H1 (cell line): ENCODE measurements at regions not wholly inside any gene's neighbourhood (a gene's known extent, or its start where the extent isn't known, plus 50 kb on each side); places are given as distances from the start of the nearest gene placed in this dataset.

Experiments
- CTCF ChIA-PET: fragments of 300-600 bp; sonication (Branson Sonifier 250); formaldehyde crosslinking; loops from one replicate; lab custom pipeline; 2021; ENCODE audit not compliant: partially characterized antibody; lab: Charles Lee
- POLR2A ChIA-PET: fragments of 300-600 bp; sonication (Branson Sonifier 250); formaldehyde crosslinking; loops from one replicate; lab custom pipeline; 2021; ENCODE audit warnings: inconsistent platforms; ENCODE audit not compliant: partially characterized antibody; lab: Charles Lee
- DNase-seq, 2 experiments: peaks; one replicate each; pipeline versions ENCODE4 v3.0.0 to v3.0.0-alpha.2; 2010 to 2022; ENCODE audit warnings: low spot score in 2 of 2, low read depth in 1 of 2, mixed read lengths in 1 of 2
- FAIRE-seq: peaks from 2 replicates; lab custom pipeline; 2011; peaks lifted over from hg19 to GRCh38; lab: Jason Lieb, UNC
- H2AFZ ChIP-seq: 2 replicates; pipeline ENCODE4 v1.8.1; 2012; ENCODE audit warnings: low read length, inconsistent platforms
- H2AK5ac ChIP-seq: 2 replicates; pipeline ENCODE4 v1.6.1; 2013; ENCODE audit warnings: low read depth, low read length
- H2BK120ac ChIP-seq: replicated peaks from 2 replicates; pipeline ENCODE3; 2013; ENCODE audit warnings: low read depth, low read length, inconsistent platforms
- H2BK12ac ChIP-seq: 2 replicates; pipeline ENCODE4 v1.6.1; 2013; ENCODE audit warnings: low read depth, low read length
- H2BK15ac ChIP-seq: 2 replicates; pipeline ENCODE4 v1.6.1; 2013; ENCODE audit warnings: low read length
- H2BK20ac ChIP-seq: 2 replicates; pipeline ENCODE4 v1.6.1; 2013; ENCODE audit warnings: low read length
- H2BK5ac ChIP-seq: 2 replicates; pipeline ENCODE4 v1.6.1; 2013; ENCODE audit warnings: low read depth, low read length
- H3K14ac ChIP-seq: 2 replicates; pipeline ENCODE4 v1.6.1; 2013; ENCODE audit warnings: inconsistent platforms; ENCODE audit not compliant: insufficient read length
- H3K18ac ChIP-seq: 2 replicates; pipeline ENCODE4 v1.6.1; 2013; ENCODE audit warnings: low read length; ENCODE audit errors: extremely low read depth
- H3K23ac ChIP-seq: 2 replicates; pipeline ENCODE4 v1.6.1; 2013; ENCODE audit warnings: inconsistent platforms; ENCODE audit not compliant: insufficient read length
- H3K23me2 ChIP-seq: 2 replicates; pipeline ENCODE4 v1.6.1; 2013; ENCODE audit warnings: low read depth, low read length
- H3K27ac ChIP-seq: 2 replicates; pipeline ENCODE4 v1.6.1; 2011; ENCODE audit warnings: low read depth, low read length, inconsistent platforms
- H3K27me3 ChIP-seq, 4 experiments: replicated peaks in 1 of 4; 1 replicate in 1 of 4; 2 replicates in 3 of 4; pipeline versions ENCODE4 v1.6.1 to v1.8.1; 2011 to 2013; ENCODE audit warnings: low read length in 3 of 4, mild to moderate bottlenecking in 3 of 4, inconsistent platforms in 2 of 4, mixed read lengths in 2 of 4, moderate library complexity in 1 of 4; ENCODE audit not compliant: control insufficient read depth in 3 of 4, insufficient read depth in 3 of 4; ENCODE audit errors: extremely low read depth in 1 of 4
- H3K36me3 ChIP-seq, 4 experiments: 2 replicates each; pipeline versions ENCODE4 v1.6.1 to v1.8.1; 2011 to 2013; ENCODE audit warnings: mild to moderate bottlenecking in 4 of 4, low read length in 3 of 4, moderate library complexity in 2 of 4, control low read depth in 1 of 4, inconsistent platforms in 1 of 4; ENCODE audit not compliant: insufficient read depth in 4 of 4, control insufficient read depth in 2 of 4
- H3K4ac ChIP-seq: replicated peaks from 2 replicates; pipeline ENCODE3; 2013; ENCODE audit warnings: low read length, low read depth, mixed read lengths, inconsistent platforms; ENCODE audit not compliant: insufficient read length
- H3K4me1 ChIP-seq, 4 experiments: replicated peaks in 1 of 4; 1 replicate in 1 of 4; 2 replicates in 3 of 4; pipeline versions ENCODE4 v1.6.1 to v1.8.1; 2011 to 2013; ENCODE audit warnings: low read length in 3 of 4, inconsistent platforms in 2 of 4, mixed read lengths in 1 of 4; ENCODE audit not compliant: insufficient read depth in 4 of 4, control insufficient read depth in 3 of 4
- H3K4me2 ChIP-seq, 2 experiments: 2 replicates each; pipeline versions ENCODE4 v1.6.1 to v1.8.1; 2011 to 2013; ENCODE audit warnings: low read depth in 2 of 2, low read length in 2 of 2, control low read depth in 1 of 2, inconsistent platforms in 1 of 2, mild to moderate bottlenecking in 1 of 2; ENCODE audit not compliant: insufficient read depth in 1 of 2
- H3K4me3 ChIP-seq, 4 experiments: fragments of 200-600, 300-600 bp in 1 of 4; sonication (generic), shearing (Covaris generic), sonication (Bioruptor Twin) in 1 of 4; 2 replicates each; pipeline versions ENCODE4 v1.5.1 to v1.8.1; 2011 to 2016; ENCODE audit warnings: low read length in 4 of 4, low read depth in 3 of 4, control low read depth in 2 of 4, inconsistent platforms in 2 of 4, mild to moderate bottlenecking in 2 of 4, mixed read lengths in 1 of 4, moderate library complexity in 1 of 4; ENCODE audit not compliant: insufficient read depth in 2 of 4; ENCODE audit errors: extremely low read depth in 1 of 4
- H3K56ac ChIP-seq: replicated peaks from 2 replicates; pipeline ENCODE3; 2013; ENCODE audit warnings: low read depth, mild to moderate bottlenecking, mixed read lengths, low read length, inconsistent platforms; ENCODE audit not compliant: insufficient read length
- H3K79me1 ChIP-seq: 2 replicates; pipeline ENCODE4 v1.6.1; 2013; ENCODE audit warnings: low read depth, low read length, control low read depth
- H3K79me2 ChIP-seq, 2 experiments: 2 replicates each; pipeline versions ENCODE4 v1.6.1 to v1.8.1; 2012 to 2013; ENCODE audit warnings: low read length in 2 of 2, mild to moderate bottlenecking in 2 of 2, inconsistent platforms in 1 of 2; ENCODE audit not compliant: insufficient read depth in 2 of 2, control insufficient read depth in 1 of 2
- H3K9ac ChIP-seq, 4 experiments: replicated peaks in 1 of 4; 1 replicate in 1 of 4; 2 replicates in 3 of 4; pipeline versions ENCODE4 v1.6.1 to v1.8.1; 2011 to 2013; ENCODE audit warnings: low read depth in 3 of 4, low read length in 3 of 4, control low read depth in 2 of 4, mild to moderate bottlenecking in 2 of 4, moderate library complexity in 2 of 4, inconsistent platforms in 1 of 4; ENCODE audit errors: extremely low read depth in 1 of 4
- H3K9me3 ChIP-seq, 2 experiments: 2 replicates each; pipeline versions ENCODE4 v1.6.1 to v1.8.1; 2012 to 2013; ENCODE audit warnings: mild to moderate bottlenecking in 2 of 2, moderate library complexity in 2 of 2, control low read depth in 1 of 2, inconsistent platforms in 1 of 2, low read depth in 1 of 2, low read length in 1 of 2, mixed read lengths in 1 of 2; ENCODE audit not compliant: insufficient read depth in 2 of 2
- H4K20me1 ChIP-seq, 2 experiments: replicated peaks in 1 of 2; 2 replicates each; pipeline versions ENCODE3 to v1.8.1; 2011 to 2013; ENCODE audit warnings: inconsistent platforms in 2 of 2, low read length in 2 of 2, mild to moderate bottlenecking in 1 of 2; ENCODE audit not compliant: insufficient read depth in 2 of 2, control insufficient read depth in 1 of 2
- H4K5ac ChIP-seq: 2 replicates; pipeline ENCODE4 v1.6.1; 2013; ENCODE audit warnings: low read length, low read depth, mixed read lengths, inconsistent platforms; ENCODE audit not compliant: insufficient read length
- H4K8ac ChIP-seq: 2 replicates; pipeline ENCODE4 v1.8.0; 2013; ENCODE audit warnings: mild to moderate bottlenecking, moderate library complexity, low read length, inconsistent platforms; ENCODE audit not compliant: insufficient read depth; ENCODE audit errors: extremely low read depth
- H4K91ac ChIP-seq: replicated peaks from 2 replicates; pipeline ENCODE3; 2013; ENCODE audit warnings: low read length, mixed read lengths, inconsistent platforms; ENCODE audit not compliant: insufficient read length
- BRCA1 ChIP-seq: IDR thresholded peaks from 2 replicates; pipeline ENCODE4 v1.6.1; 2012; ENCODE audit warnings: low read depth, low read length, improper control_type of control experiment
- EGR1 ChIP-seq: IDR thresholded peaks from 2 replicates; pipeline ENCODE4 v1.6.1; 2011; ENCODE audit warnings: low read depth, low read length, borderline replicate concordance
- EP300 ChIP-seq, 2 experiments: IDR thresholded peaks; 1 replicate in 1 of 2; 2 replicates in 1 of 2; pipeline ENCODE4 v1.6.1; 2011 to 2012; ENCODE audit warnings: low read depth in 2 of 2, low read length in 2 of 2, mild to moderate bottlenecking in 2 of 2, borderline replicate concordance in 1 of 2, inconsistent platforms in 1 of 2, moderate library complexity in 1 of 2
- KDM5A ChIP-seq: fragments of 200-600 bp; IDR thresholded peaks from 2 replicates; pipeline ENCODE4 v1.7.1; 2012; ENCODE audit warnings: mild to moderate bottlenecking, low read length, inconsistent platforms, mixed read lengths
- POLR2A ChIP-seq, 2 experiments: IDR thresholded peaks; 1 replicate in 1 of 2; 2 replicates in 1 of 2; pipeline ENCODE4 v1.6.1; 2011; ENCODE audit warnings: low read depth in 2 of 2, low read length in 2 of 2, mild to moderate bottlenecking in 2 of 2; ENCODE audit errors: control extremely low read depth in 1 of 2
- SAP30 ChIP-seq: fragments of 300-600 bp; sonication (generic); IDR thresholded peaks from 2 replicates; pipeline ENCODE4 v1.7.1; 2012; ENCODE audit warnings: low read length, moderate library complexity, mild to moderate bottlenecking, inconsistent platforms; ENCODE audit not compliant: insufficient read depth, insufficient replicate concordance
- SIX5 ChIP-seq: IDR thresholded peaks from 2 replicates; pipeline ENCODE4 v1.6.1; 2011; ENCODE audit warnings: mild to moderate bottlenecking, low read depth, low read length
- SP1 ChIP-seq: IDR thresholded peaks from 2 replicates; pipeline ENCODE4 v1.6.1; 2011; ENCODE audit warnings: low read depth, low read length
- YY1 ChIP-seq: IDR thresholded peaks from 2 replicates; pipeline ENCODE4 v1.6.1; 2011; ENCODE audit warnings: low read depth, mild to moderate bottlenecking, low read length
- WGBS, 2 experiments: shearing (Covaris generic) in 1 of 2; methylation state at CpG; one replicate each; pipeline versions ENCODE4 v1.1.6 to v1.1.7; 2013 to 2015; ENCODE audit warnings: low lambda C conversion rate in 2 of 2, mixed read lengths in 2 of 2, inconsistent platforms in 1 of 2, low coverage in 1 of 2, missing lambda C conversion rate in 1 of 2; ENCODE audit not compliant: insufficient replicate concordance in 2 of 2, insufficient coverage in 1 of 2, insufficient read length in 1 of 2; ENCODE audit errors: extremely low coverage in 1 of 2, missing lambda C conversion rate in 1 of 2; 5-methylcytosine and 5-hydroxymethylcytosine counted together

DNA sequence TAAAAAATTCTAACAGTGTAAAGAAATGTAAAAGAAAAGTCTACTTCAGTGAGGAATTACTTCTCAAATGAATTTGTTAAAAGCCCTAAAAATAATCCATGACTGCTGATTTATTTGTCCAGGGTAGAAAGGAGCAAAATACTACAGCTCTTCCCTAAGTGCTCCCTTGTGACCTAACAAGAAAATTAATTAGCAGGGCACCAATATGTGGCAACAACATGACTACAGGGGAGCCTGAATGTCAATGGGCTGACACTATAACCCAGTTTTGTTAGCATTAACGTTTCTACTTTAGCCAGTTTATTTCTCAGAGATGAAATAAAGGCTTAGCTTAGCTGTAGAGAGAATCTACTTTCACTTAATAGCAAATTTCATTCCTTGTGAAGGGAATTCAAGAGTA is 918.9 kb upstream of the EPHA5 start:
- Histone ChIP-seq H2BK120ac (no peak overlapping the region), H3K4me2 (no peak overlapping the region), H2BK15ac (no peak overlapping the region), H3K23ac (no peak overlapping the region), H2AFZ (no peak overlapping the region), H2BK20ac (no peak overlapping the region), H4K20me1 (no peaks in the 10 kb centered on the region), H2BK5ac (no peak overlapping the region), H3K79me1 (no peaks in the 10 kb centered on the region), H3K18ac (no peak overlapping the region), H3K56ac (no peak overlapping the region), H3K27ac (no peak overlapping the region), H3K9ac (no peak overlapping the region), H3K36me3 (no peaks in the 10 kb centered on the region), H3K4me1 (no peaks in the 10 kb centered on the region; a peak in 1 of 7 replicates), H3K14ac (no peak overlapping the region), H3K23me2 (no peaks in the 10 kb centered on the region), H3K4ac (no peak overlapping the region), H3K27me3 (no peaks in the 10 kb centered on the region), H2AK5ac (no peak overlapping the region), H4K91ac (no peak overlapping the region), H3K9me3 (no peaks in the 10 kb centered on the region), H4K8ac (no peak overlapping the region), H2BK12ac (no peak overlapping the region), H4K5ac (no peak overlapping the region), H3K4me3 (no peak overlapping the region), H3K79me2 (no peaks in the 10 kb centered on the region)
- WGBS, 2 experiments: 61% methylated on average over 1 of the region's 1 CpG; no CpG with 5 or more reads in 1 of the 2 experiments
- no peak for TF ChIP-seq SAP30
- TF ChIP-seq EP300 (IDR thresholded peaks at IDR 0.05; ENCODE audit: borderline replicate concordance in 1 of 2, low read depth in 2 of 2, low read length in 2 of 2): no peak
- no peak for TF ChIP-seq SIX5
- no peak for TF ChIP-seq YY1
- no peak for TF ChIP-seq POLR2A (IDR thresholded peaks at IDR 0.05; ENCODE audit: control extremely low read depth in 1 of 2, low read depth in 2 of 2, low read length in 2 of 2)
- no peak for TF ChIP-seq SP1
- TF ChIP-seq KDM5A: no peak
- no peak for TF ChIP-seq BRCA1
- TF ChIP-seq EGR1: no peak
- FAIRE-seq: no peak
- POLR2A ChIA-PET: no interaction called here
- no peak for DNase-seq
- CTCF ChIA-PET: no interaction called here
